ENCODE measurements at regions not wholly inside any gene's neighbourhood (a gene's known extent, or its start where the extent isn't known, plus 50 kb on each side); places are given as distances from the start of the nearest gene placed in this dataset.
A peak's percentile ranks its signal among the peaks of the same experiment; 100 is the strongest.
"Not testable (repeated sequence)": the region's sequence is repeated elsewhere in the genome, so short reads cannot be mapped to it uniquely, and the experiment has no call there.

DNA sequence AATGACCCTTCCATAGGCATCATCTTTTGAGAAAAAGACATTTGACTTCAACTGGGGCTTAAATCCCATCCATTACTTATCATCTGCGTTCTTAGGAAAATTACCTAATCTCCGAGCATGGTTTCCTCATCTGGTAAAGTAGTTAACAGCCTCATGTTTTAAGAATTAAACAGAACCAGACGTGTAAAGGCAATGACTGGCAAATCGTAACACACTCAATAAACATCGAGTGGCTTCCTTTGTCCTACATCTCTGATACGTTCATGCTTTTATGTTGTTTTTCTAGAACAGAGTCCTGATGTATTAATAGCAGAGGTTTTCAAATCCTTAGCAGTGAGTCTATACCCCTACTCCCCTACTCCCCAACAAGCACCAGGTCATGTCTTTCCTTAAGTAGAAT lies 189.7 kb upstream of the RGS6 start:
- DNase-seq (ENCODE audit: low spot score), result no peak

GRCh38 chr14:71745072-71745471 lies 187.2 kb upstream of the RGS6 start:
- DNase-seq (ENCODE audit: low spot score), result no peak

GRCh38 chr14:71748196-71748595 lies 184.0 kb upstream of the RGS6 start:
- DNase-seq (ENCODE audit: low spot score), result no peak

- no peak for DNase-seq (ENCODE audit: low spot score)
Observed at GRCh38 chr14:71749613-71750238, 182.5 kb upstream of the RGS6 start.

GRCh38 chr14:71751264-71751663 lies 181.0 kb upstream of the RGS6 start:
- no peak for DNase-seq (ENCODE audit: low spot score)

DNA sequence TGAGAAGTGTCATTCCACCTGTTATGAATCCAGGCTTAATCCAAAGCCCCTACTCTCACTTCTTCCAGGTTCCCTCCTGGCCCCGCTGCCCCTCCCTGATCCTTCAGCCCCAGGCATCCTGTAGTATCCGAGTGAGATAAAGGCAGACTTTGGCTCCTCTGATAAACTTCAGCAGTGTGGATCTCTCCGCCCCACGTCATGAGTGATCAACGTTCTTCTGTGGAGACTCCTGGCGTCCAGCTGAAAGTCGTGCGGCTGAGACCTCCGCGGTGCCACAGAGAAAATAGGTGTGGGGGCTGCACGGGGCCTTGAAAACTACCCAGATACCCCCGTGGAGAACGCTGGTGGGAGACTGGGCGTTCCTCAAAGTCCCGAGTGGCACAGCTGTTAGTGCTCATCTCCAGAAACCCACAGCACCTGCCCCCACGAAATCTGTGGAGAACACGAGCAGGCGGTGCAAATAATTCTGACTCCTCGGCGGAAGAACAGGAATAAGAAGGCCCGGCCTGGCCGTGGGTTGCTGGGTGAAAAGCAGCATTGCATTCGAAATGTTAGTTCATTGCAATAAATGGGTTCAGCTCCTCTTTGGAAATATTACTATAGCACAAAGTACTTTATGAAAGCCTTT lies 180.0 kb upstream of the RGS6 start:
- DNase-seq (ENCODE audit: low spot score), result no peak

DNA sequence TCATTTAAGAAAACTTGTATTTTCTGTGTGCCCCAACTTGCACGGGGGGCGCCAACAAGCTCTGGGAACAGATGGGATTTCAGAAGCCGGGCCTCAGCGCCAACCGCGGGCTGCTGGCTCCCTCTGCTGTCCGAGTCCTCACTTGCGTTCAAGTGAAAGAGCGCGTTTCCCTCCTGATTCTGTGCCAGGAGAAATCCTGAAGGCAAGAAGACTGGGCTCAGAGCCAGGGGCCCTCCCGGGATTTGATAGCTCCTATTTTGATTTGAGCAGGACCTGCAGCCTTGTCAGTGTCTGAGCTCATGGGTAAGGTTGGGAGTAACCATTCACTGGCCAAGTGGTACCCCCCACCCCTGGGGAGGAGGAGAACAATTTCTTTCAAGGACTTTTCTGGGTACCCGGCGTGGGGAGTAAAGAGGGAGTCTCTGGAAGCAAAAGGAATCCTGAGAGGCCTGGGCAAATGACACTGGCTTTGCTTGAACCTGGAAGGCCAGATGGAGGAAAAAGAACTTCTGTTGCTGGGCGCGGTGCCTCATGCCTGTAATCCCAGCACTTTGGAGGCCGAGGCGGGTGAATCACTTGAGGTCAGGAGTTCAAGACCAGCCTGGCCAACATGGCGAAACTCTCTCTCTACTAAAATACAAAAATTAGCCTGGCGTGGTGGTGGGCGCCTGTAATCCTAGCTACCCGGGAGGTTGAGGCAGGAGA lies 179.0 kb upstream of the RGS6 start:
- DNase-seq (ENCODE audit: low spot score), result peak; percentile 89

GRCh38 chr14:71753976-71754375 lies 178.3 kb upstream of the RGS6 start:
- no peak for DNase-seq (ENCODE audit: low spot score)

GRCh38 chr14:71754422-71755095 lies 177.7 kb upstream of the RGS6 start:
- no peak for DNase-seq (ENCODE audit: low spot score)

DNA sequence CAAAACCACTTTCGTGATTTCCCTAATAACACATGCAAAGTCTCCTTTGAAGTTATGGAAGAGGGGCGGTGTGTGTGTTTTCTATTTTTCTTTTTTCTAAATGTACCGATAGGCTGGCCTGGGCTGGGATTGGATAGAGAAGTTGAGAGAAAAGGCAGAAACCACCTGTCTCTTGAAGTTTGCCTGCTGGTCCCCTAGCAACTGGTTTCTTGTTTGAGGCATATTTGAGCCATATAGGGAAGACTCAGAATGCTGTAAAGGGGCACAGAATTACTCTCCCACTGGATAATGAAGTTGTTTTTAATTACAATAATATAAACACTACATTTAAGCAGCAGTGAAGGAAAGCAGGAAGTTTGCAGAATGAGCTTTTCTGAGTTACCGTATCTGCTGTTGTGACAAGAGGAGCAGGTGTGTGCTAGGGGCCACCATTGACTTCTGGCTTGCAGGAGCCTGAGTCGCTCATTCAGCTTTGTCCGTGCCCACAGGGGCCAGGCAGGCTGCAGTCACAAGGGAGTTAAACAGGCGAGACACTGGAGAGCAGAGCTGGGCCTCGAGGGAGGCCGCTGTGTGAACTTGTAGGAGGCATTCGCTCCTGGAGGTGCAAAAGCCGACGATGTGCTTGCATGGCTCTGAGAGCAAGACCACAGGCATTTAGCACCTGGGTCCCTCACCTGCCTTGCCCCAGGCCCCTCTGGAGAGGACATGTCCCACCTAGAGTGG lies 173.8 kb upstream of the RGS6 start:
- DNase-seq (ENCODE audit: low spot score), result no peak

DNA sequence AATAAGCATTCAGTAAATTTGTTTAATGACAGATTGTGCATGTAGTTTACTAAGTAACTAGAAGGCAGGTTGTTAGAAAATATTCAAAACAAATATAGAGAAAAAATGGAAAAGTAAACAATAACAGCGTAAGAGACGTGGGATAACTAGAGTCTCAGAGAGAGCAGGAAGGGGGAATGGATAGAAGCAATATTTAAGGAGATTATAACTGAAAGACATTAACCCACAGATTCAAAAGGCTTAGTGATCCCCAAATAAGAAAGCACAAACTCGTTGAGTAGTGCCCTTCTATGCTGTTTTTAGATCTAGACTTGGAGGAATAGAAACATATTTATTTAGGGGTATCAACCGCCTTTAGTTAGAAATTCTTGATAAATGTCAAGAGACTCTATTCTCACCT lies 169.7 kb upstream of the RGS6 start:
- no peak for DNase-seq (ENCODE audit: low spot score)

DNA sequence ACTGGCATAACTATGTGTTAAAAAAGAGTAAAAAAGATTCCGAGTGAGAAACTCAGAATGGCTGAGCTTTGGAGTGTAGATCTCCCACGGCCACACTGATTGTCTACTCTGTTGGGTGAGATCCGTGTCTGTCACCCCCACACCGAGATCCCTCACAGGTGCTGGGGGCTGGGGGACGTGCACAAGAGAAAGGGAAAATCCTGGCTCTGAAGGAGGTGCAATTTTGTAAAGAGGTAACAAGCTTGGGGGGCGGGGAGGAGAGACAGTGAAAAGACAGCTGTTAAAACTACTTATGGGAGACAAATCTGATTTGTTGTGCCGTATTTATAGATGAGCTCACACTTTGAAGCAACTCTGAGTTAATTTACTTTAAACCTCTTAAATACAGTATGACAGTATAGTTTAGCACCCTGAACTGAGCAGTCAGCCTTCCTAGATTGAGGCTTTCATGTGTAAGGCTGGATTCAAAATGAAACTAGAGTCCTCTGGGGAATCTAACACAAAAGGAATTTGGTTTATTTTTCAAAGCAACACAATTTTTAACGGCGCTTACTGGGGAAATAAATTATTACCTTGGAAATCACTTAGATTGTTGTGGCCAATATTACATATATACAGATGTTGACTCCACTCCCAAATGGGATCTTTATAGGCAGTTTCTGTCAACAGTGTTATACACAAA lies 167.4 kb upstream of the RGS6 start:
- DNase-seq (ENCODE audit: low spot score), result peak; percentile 62

DNA sequence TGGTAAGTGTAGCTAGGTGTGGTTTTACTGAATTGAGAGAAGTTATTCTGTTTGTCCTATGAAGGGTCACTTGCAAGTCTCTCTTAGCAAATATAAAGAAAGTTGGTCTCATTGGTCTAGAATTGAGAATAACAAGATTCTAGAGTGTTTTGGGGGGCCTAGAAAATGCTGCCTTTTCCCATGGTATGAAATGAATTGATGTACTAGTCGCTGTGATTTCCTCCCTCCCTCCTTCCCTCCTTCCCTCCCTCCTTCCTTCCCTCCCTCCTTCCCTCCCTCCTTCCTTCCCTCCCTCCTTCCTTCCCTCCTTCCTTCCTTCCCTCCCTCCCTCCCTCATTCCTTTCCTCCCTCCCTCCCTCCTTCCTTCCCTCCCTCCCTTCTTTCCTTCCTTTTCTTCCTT lies 166.7 kb upstream of the RGS6 start:
- DNase-seq (ENCODE audit: low spot score), result no peak

DNA sequence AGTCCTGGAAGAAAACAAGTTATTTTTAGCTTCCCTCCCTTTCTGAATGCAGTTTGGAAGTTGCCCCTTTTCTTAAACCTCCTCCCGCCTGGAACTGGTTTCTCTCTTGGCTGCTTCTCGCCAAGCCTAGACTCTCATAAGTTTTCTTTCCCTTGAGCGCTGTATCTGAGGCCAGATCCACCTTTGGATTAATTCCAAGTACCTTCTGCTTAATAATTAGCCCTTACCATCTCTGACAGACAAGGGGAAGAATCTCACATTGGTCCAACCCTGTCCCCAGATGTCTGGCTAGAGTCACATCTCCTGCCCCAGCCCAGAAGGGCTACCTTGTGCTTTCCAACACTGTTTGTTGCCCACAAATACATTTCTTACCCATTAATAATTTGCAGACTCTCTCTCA lies 161.8 kb upstream of the RGS6 start:
- DNase-seq (ENCODE audit: low spot score), result no peak

- DNase-seq (ENCODE audit: low spot score), result not testable (repeated sequence)
Observed at GRCh38 chr14:71771421-71771820, 160.8 kb upstream of the RGS6 start.

GRCh38 chr14:71771996-71772395 lies 160.2 kb upstream of the RGS6 start:
- DNase-seq (ENCODE audit: low spot score), result not testable (repeated sequence)

DNA sequence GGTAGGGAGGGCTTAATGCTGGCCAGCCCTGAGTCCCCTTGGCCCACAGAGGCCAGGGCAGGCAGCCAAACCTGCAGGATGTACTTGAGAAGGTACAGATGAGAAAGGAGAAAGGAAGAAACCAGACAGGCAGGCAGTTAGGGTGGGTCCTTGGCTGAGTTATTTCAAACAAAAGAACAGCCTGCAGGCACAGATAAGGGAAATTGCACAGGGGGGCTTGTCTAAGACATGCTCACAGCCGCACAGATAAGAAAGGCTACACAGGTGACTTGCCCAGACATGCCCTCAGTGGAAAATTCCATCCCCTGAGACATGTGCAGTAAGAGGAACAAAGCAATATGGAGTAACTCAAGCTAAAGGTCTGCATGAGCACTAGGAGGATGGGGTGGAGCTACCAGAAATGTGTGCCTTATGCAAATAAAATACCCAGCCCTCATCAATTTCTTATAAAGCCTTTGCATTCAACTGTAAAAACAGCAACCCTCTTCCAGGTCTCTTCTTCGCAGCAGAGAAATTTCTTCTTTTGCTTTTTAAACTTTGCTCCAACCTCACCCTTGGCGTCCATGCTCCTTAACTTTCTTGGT lies 158.2 kb upstream of the RGS6 start:
- no peak for DNase-seq (ENCODE audit: low spot score)

DNA sequence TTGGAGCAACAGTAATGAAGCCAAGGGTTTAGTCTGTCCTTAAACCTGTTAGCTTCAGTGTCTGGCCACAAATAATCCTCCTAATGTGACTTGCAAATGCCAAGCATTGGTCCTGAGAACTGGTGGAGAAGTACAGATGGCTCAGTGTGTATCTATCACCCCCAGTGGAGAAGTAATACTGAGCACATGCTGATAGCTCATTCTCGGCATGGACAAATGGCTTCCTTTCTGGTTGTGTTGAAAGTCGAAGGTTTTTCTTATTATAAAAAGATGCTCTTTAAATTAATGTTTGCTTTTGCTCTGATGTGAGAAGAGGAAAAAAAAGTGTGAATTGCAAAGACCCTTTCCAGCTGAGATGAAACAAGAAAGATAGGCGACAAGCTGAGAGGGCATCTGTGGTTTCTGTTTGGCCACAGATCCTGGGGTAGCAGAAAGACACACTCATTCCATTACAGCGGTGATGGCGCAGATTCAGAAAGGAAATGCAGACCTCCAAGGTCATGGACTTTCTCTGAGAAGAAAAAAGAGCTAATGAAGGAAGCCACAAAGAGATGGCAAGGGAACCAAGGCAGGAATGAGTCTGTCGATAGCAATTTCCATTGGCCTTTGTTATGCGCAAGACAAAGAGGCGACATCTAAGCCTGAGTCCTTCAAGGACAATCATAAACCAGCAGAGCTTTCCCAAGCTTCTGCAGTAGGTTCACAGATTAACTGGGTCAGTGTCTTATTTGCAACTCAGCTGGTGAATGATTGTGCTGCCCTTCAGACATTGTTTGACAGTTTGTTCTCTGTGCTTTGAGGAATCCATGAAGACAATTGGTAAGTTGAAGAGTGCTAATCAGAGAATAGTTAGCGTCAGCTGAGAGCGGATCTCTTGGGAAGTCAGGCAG lies 155.5 kb upstream of the RGS6 start:
- DNase-seq (ENCODE audit: low spot score), result no peak

- DNase-seq (ENCODE audit: low spot score), result no peak
Observed at GRCh38 chr14:71780075-71780474, 152.2 kb upstream of the RGS6 start.

DNA sequence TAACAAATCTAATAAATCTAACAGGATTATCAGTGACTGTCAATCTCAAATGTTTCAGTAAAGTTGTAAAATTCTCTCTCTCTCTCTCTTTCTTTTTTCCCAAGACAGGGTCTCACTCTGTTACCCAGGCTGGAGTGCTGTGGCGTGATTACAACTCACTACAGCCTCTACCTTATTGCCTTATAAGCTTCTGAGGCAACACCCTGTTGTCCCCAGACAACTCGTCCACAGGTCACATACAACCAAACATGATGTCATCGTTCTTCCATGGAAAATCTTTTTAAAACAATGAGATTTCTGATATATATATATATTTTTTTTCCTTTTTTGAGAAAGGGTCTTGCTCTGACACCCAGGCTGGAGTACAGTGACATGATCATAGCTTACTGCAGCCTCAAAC lies 151.4 kb upstream of the RGS6 start:
- no peak for DNase-seq (ENCODE audit: low spot score)
